Thyroid gland (tissue), 4 donors: ENCODE measurements at regions not wholly inside any gene's neighbourhood (a gene's known extent, or its start where the extent isn't known, plus 50 kb on each side); places are given as distances from the start of the nearest gene placed in this dataset.

Source experiments
- DNase-seq, 2 donors: peaks; one replicate each; pipeline ENCODE4 v3.0.0-alpha.2; 2019
- H3K27ac ChIP-seq, 3 donors: fragments of 200-600 bp; sonication (generic); 1 replicate in 2 of 3; 2 replicates in 1 of 3; pipeline ENCODE4 v1.5.1; 2016 to 2019; ENCODE audit warnings: mild to moderate bottlenecking in 1 of 3, moderate library complexity in 1 of 3
- H3K27me3 ChIP-seq: fragments of 200-600 bp; sonication (generic); one replicate; pipeline ENCODE4 v1.5.1; 2019
- H3K36me3 ChIP-seq, 2 donors: fragments of 200-600 bp; sonication (generic); one replicate each; pipeline ENCODE4 v1.5.1; 2016 to 2019
- H3K4me1 ChIP-seq, 2 donors: fragments of 200-600 bp; sonication (generic); one replicate each; pipeline ENCODE4 v1.5.1; 2017 to 2019
- H3K4me3 ChIP-seq, 3 donors: fragments of 200-600 bp; sonication (generic); replicated peaks in 1 of 3; 1 replicate in 2 of 3; 2 replicates in 1 of 3; pipeline ENCODE4 v1.5.1; 2016; ENCODE audit warnings: mild to moderate bottlenecking in 1 of 3
- H3K9me3 ChIP-seq: fragments of 200-600 bp; sonication (generic); one replicate; pipeline ENCODE4 v1.5.1; 2017
- POLR2A ChIP-seq, 2 donors: fragments of 450-650 bp; IDR thresholded peaks; one replicate each; pipeline ENCODE4 v1.6.1; 2017; ENCODE audit warnings: antibody characterized with exemption in 2 of 2, mild to moderate bottlenecking in 2 of 2, moderate library complexity in 1 of 2
- WGBS, 2 donors: methylation state at CpG; one replicate each; pipeline ENCODE4 v1.1.5; 2017; 5-methylcytosine and 5-hydroxymethylcytosine counted together
- intact Hi-C: fragments of 100-400 bp; cut with DNase I; formaldehyde crosslinking; loops from one replicate; pipeline ENCODE4 v1.15.1; 2023
- TF ChIP-seq, protein P1 (sequence below), 6 experiments: fragments of 200-600 bp in 3 of 6; fragments of 450-650 bp in 3 of 6; sonication (generic) in 3 of 6; IDR thresholded peaks; one replicate each; pipeline ENCODE4 v1.5.1; 2016 to 2019; ENCODE audit warnings: antibody characterized with exemption in 6 of 6, mild to moderate bottlenecking in 2 of 6, inconsistent platforms in 1 of 6, moderate library complexity in 1 of 6

DNA sequence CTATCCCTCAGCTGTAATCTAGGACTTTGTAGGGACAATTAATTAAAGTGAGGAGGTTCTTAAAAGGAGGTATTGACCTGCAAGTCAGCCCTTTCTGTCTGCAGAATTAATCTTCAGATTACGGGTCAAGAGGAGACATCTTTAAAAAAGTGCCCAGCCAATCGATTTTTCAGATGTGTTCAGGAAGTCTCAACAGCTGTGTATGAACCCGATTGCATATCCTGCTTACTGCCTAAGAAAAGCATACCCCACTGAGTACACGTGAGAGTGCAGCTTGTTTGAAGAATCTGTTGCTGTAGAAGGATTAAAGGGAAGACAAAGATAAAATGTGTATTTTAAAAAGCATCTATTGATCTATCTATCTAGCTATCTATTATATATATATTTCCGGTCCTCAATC, 1194.5 kb downstream of the UQCRFS1 start:
- no peak overlapping the region for H3K27ac ChIP-seq
- no peaks in the 10 kb centered on the region for H3K36me3 ChIP-seq
- no peaks in the 10 kb centered on the region for H3K4me1 ChIP-seq
- no peak for DNase-seq
- TF ChIP-seq, protein P1, sequence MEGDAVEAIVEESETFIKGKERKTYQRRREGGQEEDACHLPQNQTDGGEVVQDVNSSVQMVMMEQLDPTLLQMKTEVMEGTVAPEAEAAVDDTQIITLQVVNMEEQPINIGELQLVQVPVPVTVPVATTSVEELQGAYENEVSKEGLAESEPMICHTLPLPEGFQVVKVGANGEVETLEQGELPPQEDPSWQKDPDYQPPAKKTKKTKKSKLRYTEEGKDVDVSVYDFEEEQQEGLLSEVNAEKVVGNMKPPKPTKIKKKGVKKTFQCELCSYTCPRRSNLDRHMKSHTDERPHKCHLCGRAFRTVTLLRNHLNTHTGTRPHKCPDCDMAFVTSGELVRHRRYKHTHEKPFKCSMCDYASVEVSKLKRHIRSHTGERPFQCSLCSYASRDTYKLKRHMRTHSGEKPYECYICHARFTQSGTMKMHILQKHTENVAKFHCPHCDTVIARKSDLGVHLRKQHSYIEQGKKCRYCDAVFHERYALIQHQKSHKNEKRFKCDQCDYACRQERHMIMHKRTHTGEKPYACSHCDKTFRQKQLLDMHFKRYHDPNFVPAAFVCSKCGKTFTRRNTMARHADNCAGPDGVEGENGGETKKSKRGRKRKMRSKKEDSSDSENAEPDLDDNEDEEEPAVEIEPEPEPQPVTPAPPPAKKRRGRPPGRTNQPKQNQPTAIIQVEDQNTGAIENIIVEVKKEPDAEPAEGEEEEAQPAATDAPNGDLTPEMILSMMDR (IDR thresholded peaks at IDR 0.05) = no peak
- TF ChIP-seq POLR2A (IDR thresholded peaks at IDR 0.05) = no peak
- WGBS, 2 donors = 49 to 60% methylated on average over 5 of the region's 5 CpGs
- no peaks in the 10 kb centered on the region for H3K9me3 ChIP-seq
- intact Hi-C loops = no loop called here
- no peaks in the 10 kb centered on the region for H3K27me3 ChIP-seq
- H3K4me3 ChIP-seq = no peak overlapping the region

DNA sequence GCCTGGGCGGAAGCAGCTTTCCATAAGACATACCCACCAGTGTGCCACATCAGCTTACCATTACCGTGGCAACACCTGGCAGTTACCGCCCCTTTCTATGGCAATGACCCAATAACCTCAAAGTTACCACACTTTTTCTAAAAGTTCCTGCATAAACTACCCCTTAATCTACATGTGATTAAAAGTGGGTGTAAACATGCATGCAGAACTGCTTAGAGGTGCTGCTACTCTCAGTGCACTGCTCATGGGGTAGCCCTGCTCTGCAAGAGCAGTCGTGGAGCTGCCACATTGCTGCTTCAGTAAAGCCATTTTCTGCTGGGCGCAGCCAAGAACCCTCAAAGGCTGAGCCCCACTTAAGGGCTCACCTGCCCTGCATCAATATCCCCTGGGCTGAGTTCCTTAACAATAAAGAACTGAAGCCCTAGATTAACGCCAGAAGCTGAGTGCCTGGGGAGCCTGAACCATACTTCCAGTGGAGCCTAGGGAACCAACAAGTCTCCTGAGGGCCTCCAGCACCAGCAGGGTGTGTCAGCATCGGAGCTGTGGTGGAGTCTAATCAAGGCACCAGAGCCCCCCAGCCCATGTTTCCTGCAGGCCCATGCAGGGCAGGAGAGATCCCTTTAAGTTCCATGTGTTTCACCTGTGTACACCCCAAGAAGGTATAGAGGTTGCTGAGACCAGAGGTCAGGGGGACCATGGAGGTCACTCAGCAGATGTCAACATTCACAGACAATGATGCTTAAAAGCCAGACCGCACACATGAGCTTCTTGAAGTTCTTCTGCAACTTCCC, 1198.1 kb downstream of the UQCRFS1 start:
- no peak for TF ChIP-seq POLR2A (IDR thresholded peaks at IDR 0.05)
- TF ChIP-seq, protein P1 (IDR thresholded peaks at IDR 0.05) = no peak
- H3K4me3 ChIP-seq = no peak overlapping the region
- DNase-seq = no peak
- no peaks in the 10 kb centered on the region for H3K36me3 ChIP-seq
- no peaks in the 10 kb centered on the region for H3K4me1 ChIP-seq
- H3K9me3 ChIP-seq = no peaks in the 10 kb centered on the region
- H3K27ac ChIP-seq = no peak overlapping the region
- intact Hi-C loops = no loop called here
- WGBS, 2 donors = 75 to 85% methylated on average over 8 of the region's 8 CpGs
- no peaks in the 10 kb centered on the region for H3K27me3 ChIP-seq

DNA sequence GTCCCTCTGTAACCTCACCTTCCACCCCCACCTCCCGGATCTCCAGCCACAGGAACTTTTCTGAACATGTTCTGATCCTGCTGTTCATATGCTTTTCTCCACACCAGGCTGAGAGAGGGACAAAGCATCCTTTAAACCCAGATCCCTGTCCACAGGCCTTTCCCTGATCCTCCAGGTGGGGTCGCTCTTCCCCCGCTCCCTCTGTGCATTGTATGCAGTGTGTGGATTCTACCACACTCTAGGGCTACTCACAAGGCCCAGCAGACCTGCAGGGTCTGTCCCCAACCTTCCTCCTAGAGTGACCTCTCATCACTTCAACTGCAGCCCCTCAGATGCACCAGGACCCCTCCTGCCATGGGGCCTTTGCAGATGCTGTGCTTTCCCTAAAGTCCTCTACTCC, 1200.6 kb downstream of the UQCRFS1 start:
- H3K9me3 ChIP-seq = no peaks in the 10 kb centered on the region
- no peak overlapping the region for H3K4me3 ChIP-seq
- TF ChIP-seq POLR2A (IDR thresholded peaks at IDR 0.05) = no peak
- TF ChIP-seq, protein P1 (IDR thresholded peaks at IDR 0.05) = no peak
- 76 to 79% methylated on average over 3 of the region's 3 CpGs for WGBS, 2 donors
- no peak for DNase-seq
- no peaks in the 10 kb centered on the region for H3K27me3 ChIP-seq
- H3K4me1 ChIP-seq = no peaks in the 10 kb centered on the region
- intact Hi-C loops = no loop called here
- no peaks in the 10 kb centered on the region for H3K36me3 ChIP-seq
- no peak overlapping the region for H3K27ac ChIP-seq

DNA sequence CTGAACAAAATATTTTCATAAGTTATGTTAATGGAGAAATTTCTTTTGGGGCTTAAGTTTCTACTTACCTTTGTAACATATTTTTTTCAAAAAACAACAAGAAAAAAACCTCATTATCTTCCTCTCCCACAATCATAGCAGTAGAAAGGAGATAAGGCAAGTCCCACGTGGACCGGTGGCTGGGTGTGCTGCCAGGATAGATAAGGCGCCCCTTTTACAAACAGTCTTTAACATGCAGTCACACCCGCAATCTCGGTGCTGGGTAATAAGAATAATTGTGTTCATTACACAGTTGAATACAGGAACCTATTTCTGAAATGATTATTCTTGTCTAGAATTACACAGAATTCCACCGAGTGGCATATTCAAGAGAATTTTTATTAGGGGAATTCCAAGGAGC, 1202.3 kb downstream of the UQCRFS1 start:
- 74 to 75% methylated on average over 6 of the region's 6 CpGs for WGBS, 2 donors
- intact Hi-C loops = no loop called here

DNA sequence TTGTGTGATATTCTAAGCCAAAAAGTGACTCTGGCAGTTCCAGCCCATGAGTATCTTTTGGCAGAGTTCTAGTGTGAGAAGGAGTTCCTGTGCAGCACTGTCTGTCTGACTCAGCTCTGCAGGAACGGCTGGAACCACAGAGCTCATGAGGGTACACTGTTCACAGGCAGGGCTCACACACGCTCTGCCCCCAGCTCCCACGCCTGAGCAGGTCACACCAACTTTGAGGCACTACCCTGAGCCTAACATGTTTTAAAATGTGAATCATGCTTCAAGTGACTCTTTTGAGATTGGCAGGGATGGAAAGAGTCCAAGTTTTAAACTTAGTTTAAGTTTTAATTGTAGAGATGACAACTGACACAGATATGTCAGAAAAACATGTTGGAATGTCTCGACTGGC, 1203.3 kb downstream of the UQCRFS1 start:
- TF ChIP-seq, protein P1 (IDR thresholded peaks at IDR 0.05) = no peak
- TF ChIP-seq POLR2A (IDR thresholded peaks at IDR 0.05) = no peak
- H3K9me3 ChIP-seq = no peaks in the 10 kb centered on the region
- H3K27ac ChIP-seq = no peak overlapping the region
- no peak overlapping the region for H3K4me3 ChIP-seq
- WGBS, 2 donors = 55% methylated on average over 4 of the region's 4 CpGs
- intact Hi-C loops = no loop called here
- no peak for DNase-seq
- no peaks in the 10 kb centered on the region for H3K36me3 ChIP-seq
- no peaks in the 10 kb centered on the region for H3K4me1 ChIP-seq
- no peaks in the 10 kb centered on the region for H3K27me3 ChIP-seq

More for the DNA sequence above, 1202.3 kb downstream of the UQCRFS1 start:
- TF ChIP-seq POLR2A (IDR thresholded peaks at IDR 0.05) = no peak
- Histone ChIP-seq H3K36me3 (no peaks in the 10 kb centered on the region), H3K27me3 (no peaks in the 10 kb centered on the region), H3K27ac (no peak overlapping the region), H3K4me3 (no peak overlapping the region), H3K4me1 (no peaks in the 10 kb centered on the region), H3K9me3 (no peaks in the 10 kb centered on the region)
- DNase-seq = no peak
